Endothelial cell of umbilical vein (primary cell): ENCODE measurements at regions not wholly inside any gene's neighbourhood (a gene's known extent, or its start where the extent isn't known, plus 50 kb on each side); places are given as distances from the start of the nearest gene placed in this dataset.

Experiments
- BruUV-seq: library from RNA; stranded (reverse); fragments of 400-500 nt; replicated peaks from 2 replicates; lab custom pipeline; 2021; lab: Mats Ljungman, UMichigan
- CTCF ChIA-PET: fragments of 300-600, 350-600 bp; sonication (Branson Sonifier 250); formaldehyde crosslinking; loops from one replicate; lab custom pipeline; 2021; ENCODE audit warnings: antibody characterized with exemption, inconsistent platforms; lab: Charles Lee
- POLR2A ChIA-PET: fragments of 300-600, 350-600 bp; sonication (Branson Sonifier 250); formaldehyde crosslinking; loops from one replicate; lab custom pipeline; 2021; ENCODE audit warnings: antibody characterized with exemption, inconsistent platforms; lab: Charles Lee
- DNase-seq: peaks from one replicate; pipeline ENCODE4 v3.0.0-alpha.2; 2011; ENCODE audit warnings: low read depth, low spot score
- FAIRE-seq: peaks from 2 replicates; lab custom pipeline; 2011; peaks lifted over from hg19 to GRCh38; lab: Jason Lieb, UNC
- H2AFZ ChIP-seq: 2 replicates; pipeline ENCODE4 v1.6.0; 2012; ENCODE audit warnings: low read depth, low read length, control low read depth, inconsistent platforms
- H3K27ac ChIP-seq: 2 replicates; pipeline ENCODE4 v1.5.1; 2011; ENCODE audit warnings: low read depth, mild to moderate bottlenecking, control low read depth, low read length, moderate library complexity; ENCODE audit not compliant: insufficient read depth
- H3K27me3 ChIP-seq, 2 experiments: 2 replicates each; pipeline versions ENCODE4 v1.6.0 to v1.6.1; 2011; ENCODE audit warnings: low read length in 2 of 2, mixed read lengths in 1 of 2; ENCODE audit not compliant: control insufficient read depth in 2 of 2, insufficient read depth in 2 of 2
- H3K36me3 ChIP-seq, 2 experiments: 2 replicates in 1 of 2; 3 replicates in 1 of 2; pipeline ENCODE4 v1.5.1; 2011; ENCODE audit warnings: low read length in 2 of 2, mild to moderate bottlenecking in 1 of 2, moderate library complexity in 1 of 2; ENCODE audit not compliant: control insufficient read depth in 2 of 2, insufficient read depth in 2 of 2; ENCODE audit errors: extremely low read depth in 1 of 2
- H3K4me1 ChIP-seq: 3 replicates; pipeline ENCODE4 v1.5.1; 2011; ENCODE audit warnings: mild to moderate bottlenecking, low read length; ENCODE audit not compliant: control insufficient read depth, insufficient read depth; ENCODE audit errors: extremely low read depth
- H3K4me2 ChIP-seq: 2 replicates; pipeline ENCODE4 v1.6.1; 2011; ENCODE audit warnings: low read length, control low read depth, mixed read lengths; ENCODE audit not compliant: insufficient read depth
- H3K4me3 ChIP-seq, 3 experiments: fragments of 200-600 bp in 1 of 3; sonication (generic), shearing (Covaris generic) in 1 of 3; replicated peaks in 1 of 3; 2 replicates each; pipeline ENCODE4 v1.5.1; 2011 to 2016; ENCODE audit warnings: control low read depth in 3 of 3, low read length in 3 of 3, mild to moderate bottlenecking in 2 of 3, inconsistent platforms in 1 of 3, low read depth in 1 of 3, moderate library complexity in 1 of 3; ENCODE audit not compliant: insufficient read depth in 1 of 3
- H3K79me2 ChIP-seq: 2 replicates; pipeline ENCODE4 v1.6.0; 2012; ENCODE audit warnings: low read length, inconsistent platforms; ENCODE audit not compliant: control insufficient read depth, insufficient read depth
- H3K9ac ChIP-seq: replicated peaks from 2 replicates; pipeline ENCODE3; 2011; ENCODE audit warnings: low read length, control low read depth; ENCODE audit not compliant: insufficient read depth; ENCODE audit errors: extremely low read depth
- H3K9me1 ChIP-seq: replicated peaks from 3 replicates; pipeline ENCODE4 v1.6.0; 2011; ENCODE audit warnings: mild to moderate bottlenecking, low read length; ENCODE audit not compliant: control insufficient read depth, insufficient read depth; ENCODE audit errors: extremely low read depth
- H3K9me3 ChIP-seq: replicated peaks from 2 replicates; pipeline ENCODE4 v1.5.1; 2012; ENCODE audit warnings: low read length, inconsistent platforms; ENCODE audit not compliant: control insufficient read depth, insufficient read depth
- H4K20me1 ChIP-seq: replicated peaks from 2 replicates; pipeline ENCODE3; 2011; ENCODE audit warnings: mild to moderate bottlenecking, low read length; ENCODE audit not compliant: control insufficient read depth, insufficient read depth; ENCODE audit errors: extremely low read depth
- CTCF ChIP-seq, 2 donors: IDR thresholded peaks; 1 replicate in 1 of 2; 2 replicates in 1 of 2; pipeline ENCODE4 v1.5.1; 2011; ENCODE audit warnings: low read length in 2 of 2, mild to moderate bottlenecking in 2 of 2, moderate library complexity in 2 of 2, control low read depth in 1 of 2, inconsistent platforms in 1 of 2, low read depth in 1 of 2; ENCODE audit not compliant: insufficient read depth in 1 of 2; ENCODE audit errors: extremely low read depth in 1 of 2
- FOS ChIP-seq: IDR thresholded peaks from 2 replicates; pipeline ENCODE4 v1.6.1; 2011; ENCODE audit warnings: mild to moderate bottlenecking, low read length, moderate library complexity, borderline replicate concordance; ENCODE audit not compliant: insufficient read depth
- JUN ChIP-seq: IDR thresholded peaks from 2 replicates; pipeline ENCODE4 v1.6.1; 2011; ENCODE audit warnings: borderline replicate concordance, low read depth; ENCODE audit not compliant: insufficient read length, insufficient read depth
- POLR2A ChIP-seq: IDR thresholded peaks from 2 replicates; pipeline ENCODE4 v1.6.1; 2012; ENCODE audit warnings: low read depth, mild to moderate bottlenecking, control low read depth, low read length
- POLR2AphosphoS5 ChIP-seq: IDR thresholded peaks from 2 replicates; pipeline ENCODE4 v1.6.1; 2012; ENCODE audit warnings: low read depth, mild to moderate bottlenecking, control low read depth, low read length, moderate library complexity; ENCODE audit not compliant: insufficient read depth
- dilution Hi-C: fragments of 300-500 bp; cut with MboI; formaldehyde crosslinking; loops from one replicate; pipeline ENCODE4 v1.15.0; 2019; ENCODE audit warnings: low sequenced_read_pairs; ENCODE audit not compliant: extremely low pct_ligation_motif_present
- intact Hi-C: fragments of 100-400 bp; cut with micrococcal nuclease; formaldehyde crosslinking; loops from one replicate; pipeline ENCODE4 v1.10.0; 2022

GRCh38 chr2:144163592-144163991 is 356.3 kb downstream of the ZEB2 start:
- ChIA-PET CTCF (interaction anchor here (1.4 kb wide), 1 partner anchor 9 kb away, joined by 3 read pairs; no protein-coding TSS in a partner anchor), POLR2A (no interaction called here)
- no TSS peak for BruUV-seq
- Histone ChIP-seq H3K36me3 (no peaks in the 10 kb centered on the region), H3K9ac (no peak overlapping the region), H3K27ac (no peak overlapping the region), H3K9me1 (no peaks in the 10 kb centered on the region), H2AFZ (no peak overlapping the region), H3K4me1 (no peaks in the 10 kb centered on the region), H3K4me3 (no peak overlapping the region), H3K27me3 (no peaks in the 10 kb centered on the region), H3K4me2 (no peak overlapping the region), H4K20me1 (no peaks in the 10 kb centered on the region), H3K79me2 (no peaks in the 10 kb centered on the region), H3K9me3 (no peaks in the 10 kb centered on the region)
- FAIRE-seq (no peak), DNase-seq (no peak)
- TF ChIP-seq FOS (no peak), POLR2AphosphoS5 (no peak), POLR2A (no peak), JUN (no peak)
- dilution Hi-C loops, result no loop called here
- intact Hi-C loops, result loop anchor here (2.0 kb wide), 1 partner anchor 1589 kb away; no protein-coding TSS in a partner anchor

GRCh38 chr2:144162652-144163051 is 357.3 kb downstream of the ZEB2 start:
- Histone ChIP-seq H4K20me1 (no peaks in the 10 kb centered on the region), H3K27ac (no peak overlapping the region), H3K9me1 (no peaks in the 10 kb centered on the region), H3K4me2 (no peak overlapping the region), H3K27me3 (no peaks in the 10 kb centered on the region), H2AFZ (no peak overlapping the region), H3K9me3 (no peaks in the 10 kb centered on the region), H3K79me2 (no peaks in the 10 kb centered on the region), H3K4me3 (no peak overlapping the region), H3K36me3 (no peaks in the 10 kb centered on the region), H3K9ac (no peak overlapping the region), H3K4me1 (no peaks in the 10 kb centered on the region)
- DNase-seq (no peak), FAIRE-seq (no peak)
- ChIA-PET POLR2A (no interaction called here), CTCF (interaction anchor here (0.6 kb wide), 1 partner anchor 164 kb away, joined by 4 read pairs; no protein-coding TSS in a partner anchor)
- intact Hi-C loops, result loop anchor here (2.0 kb wide), 1 partner anchor 1590 kb away; no protein-coding TSS in a partner anchor
- TF ChIP-seq CTCF (IDR thresholded peaks at IDR 0.05; ENCODE audit: extremely low read depth in 1 of 2, insufficient read depth in 1 of 2, low read depth in 1 of 2, low read length in 2 of 2) (peak in 1 of 2 donors; percentile 19), POLR2A (no peak)
- dilution Hi-C loops, result no loop called here
- BruUV-seq, result no TSS peak
